Endodermal cell (in vitro differentiated cells): ENCODE measurements at regions not wholly inside any gene's neighbourhood (a gene's known extent, or its start where the extent isn't known, plus 50 kb on each side); places are given as distances from the start of the nearest gene placed in this dataset.
A peak's percentile ranks its signal among the peaks of the same experiment; 100 is the strongest.

Experiments
- DNase-seq: peaks from one replicate; pipeline ENCODE4 v3.0.0-alpha.2; 2017
- H3K27ac ChIP-seq: 2 replicates; pipeline ENCODE4 v1.5.1; 2013; ENCODE audit warnings: mild to moderate bottlenecking, low read depth, low read length, moderate library complexity
- H3K27me3 ChIP-seq: 2 replicates; pipeline ENCODE4 v1.6.1; 2013; ENCODE audit warnings: mild to moderate bottlenecking, low read length, moderate library complexity; ENCODE audit not compliant: insufficient read depth, control insufficient read depth, poor library complexity, severe bottlenecking
- H3K36me3 ChIP-seq: 2 replicates; pipeline ENCODE4 v1.7.0; 2013; ENCODE audit warnings: mild to moderate bottlenecking, low read length, moderate library complexity; ENCODE audit not compliant: control insufficient read depth, insufficient read depth
- H3K4me1 ChIP-seq: one replicate; pipeline ENCODE4 v1.7.0; 2013; ENCODE audit warnings: low read length; ENCODE audit not compliant: control insufficient read depth, insufficient read depth
- H3K4me3 ChIP-seq: 2 replicates; pipeline ENCODE4 v1.5.1; 2013; ENCODE audit warnings: mild to moderate bottlenecking, low read length, moderate library complexity
- H3K9ac ChIP-seq: 2 replicates; pipeline ENCODE4 v1.6.1; 2013; ENCODE audit warnings: mild to moderate bottlenecking, low read length, moderate library complexity; ENCODE audit not compliant: poor library complexity, severe bottlenecking; ENCODE audit errors: extremely low read depth
- H3K9me3 ChIP-seq: 2 replicates; pipeline ENCODE4 v1.6.1; 2013; ENCODE audit warnings: mild to moderate bottlenecking, low read length, moderate library complexity; ENCODE audit not compliant: control insufficient read depth
- H3K27ac Mint-ChIP-seq: 2 replicates; pipeline ENCODE4 v1.8.0; 2020; ENCODE audit warnings: mixed read lengths
- H3K27me3 Mint-ChIP-seq: 2 replicates; pipeline ENCODE4 v1.8.0; 2021; ENCODE audit warnings: mild to moderate bottlenecking, mixed read lengths; ENCODE audit not compliant: insufficient read depth
- H3K36me3 Mint-ChIP-seq: 2 replicates; pipeline ENCODE4 v1.8.0; 2020; ENCODE audit warnings: low read depth, mixed read lengths
- H3K4me1 Mint-ChIP-seq: 2 replicates; pipeline ENCODE4 v1.8.0; 2020; ENCODE audit warnings: mixed read lengths
- H3K4me3 Mint-ChIP-seq: 2 replicates; pipeline ENCODE4 v1.8.0; 2020; ENCODE audit warnings: mild to moderate bottlenecking, moderate library complexity, mixed read lengths
- H3K9me3 Mint-ChIP-seq: 2 replicates; pipeline ENCODE4 v1.8.0; 2020; ENCODE audit warnings: mild to moderate bottlenecking, mixed read lengths
- CTCF ChIP-seq: fragments of 200-600 bp; sonication (generic); conservative IDR thresholded peaks from 2 replicates; pipeline ENCODE4 v1.5.0; 2021; ENCODE audit warnings: antibody characterized with exemption, mild to moderate bottlenecking
- WGBS, 2 experiments: methylation state at CpG; one replicate each; pipeline versions ENCODE4 v1.1.5 to v1.1.7; 2013; ENCODE audit warnings: missing lambda C conversion rate in 2 of 2, mixed read lengths in 1 of 2; ENCODE audit not compliant: insufficient coverage in 1 of 2, insufficient read length in 1 of 2; 5-methylcytosine and 5-hydroxymethylcytosine counted together

GRCh38 chr1:216785737-216786136, 62.5 kb upstream of the ESRRG start:
- WGBS, 2 experiments = 91 to 93% methylated on average over 4 of the region's 4 CpGs
- no peaks in the 10 kb centered on the region for H3K9me3 Mint-ChIP-seq
- H3K27me3 Mint-ChIP-seq = no peaks in the 10 kb centered on the region
- no peak for TF ChIP-seq CTCF
- H3K27ac Mint-ChIP-seq = no peak overlapping the region
- H3K27me3 ChIP-seq = no peaks in the 10 kb centered on the region
- H3K36me3 Mint-ChIP-seq = no peaks in the 10 kb centered on the region
- no peak overlapping the region for H3K9ac ChIP-seq
- peaks cover 4% of the 10 kb centered on the region for H3K4me1 Mint-ChIP-seq
- H3K36me3 ChIP-seq = no peaks in the 10 kb centered on the region
- DNase-seq = no peak
- H3K27ac ChIP-seq = no peak overlapping the region
- H3K4me3 ChIP-seq = no peak overlapping the region
- H3K4me3 Mint-ChIP-seq = no peak overlapping the region
- H3K4me1 ChIP-seq = no peaks in the 10 kb centered on the region
- H3K9me3 ChIP-seq = no peaks in the 10 kb centered on the region

- DNase-seq = no peak
- no peaks in the 10 kb centered on the region for H3K36me3 Mint-ChIP-seq
- H3K27me3 ChIP-seq = no peaks in the 10 kb centered on the region
- H3K27me3 Mint-ChIP-seq = no peaks in the 10 kb centered on the region
- H3K4me1 Mint-ChIP-seq = peaks cover 4% of the 10 kb centered on the region
- H3K27ac ChIP-seq = no peak overlapping the region
- H3K36me3 ChIP-seq = no peaks in the 10 kb centered on the region
- H3K4me3 ChIP-seq = no peak overlapping the region
- H3K9me3 Mint-ChIP-seq = no peaks in the 10 kb centered on the region
- no peak overlapping the region for H3K4me3 Mint-ChIP-seq
- H3K4me1 ChIP-seq = no peaks in the 10 kb centered on the region
- TF ChIP-seq CTCF = no peak
- 95 to 98% methylated on average over 3 of the region's 3 CpGs for WGBS, 2 experiments
- H3K27ac Mint-ChIP-seq = peak overlapping the region; percentile 52
- H3K9me3 ChIP-seq = no peaks in the 10 kb centered on the region
- no peak overlapping the region for H3K9ac ChIP-seq
Measured at GRCh38 chr1:216785221-216785620, 62.0 kb upstream of the ESRRG start.

GRCh38 chr1:216779686-216780085, 56.5 kb upstream of the ESRRG start:
- no peak overlapping the region for H3K27ac Mint-ChIP-seq
- Histone ChIP-seq H3K9me3 (peaks cover 7% of the 10 kb centered on the region), H3K36me3 (no peaks in the 10 kb centered on the region), H3K4me1 (no peaks in the 10 kb centered on the region), H3K27ac (no peak overlapping the region), H3K4me3 (no peak overlapping the region), H3K9ac (no peak overlapping the region), H3K27me3 (no peaks in the 10 kb centered on the region)
- no peak overlapping the region for H3K4me3 Mint-ChIP-seq
- no peak for DNase-seq
- no peaks in the 10 kb centered on the region for H3K9me3 Mint-ChIP-seq
- peaks cover 9% of the 10 kb centered on the region for H3K4me1 Mint-ChIP-seq
- H3K27me3 Mint-ChIP-seq = peaks cover 7% of the 10 kb centered on the region
- no peak for TF ChIP-seq CTCF
- H3K36me3 Mint-ChIP-seq = no peaks in the 10 kb centered on the region
